Activated B cell treated with CpG ODN at 0.5 μM for 24 hours (primary cell): ENCODE measurements at regions not wholly inside any gene's neighbourhood (a gene's known extent, or its start where the extent isn't known, plus 50 kb on each side); places are given as distances from the start of the nearest gene placed in this dataset.
"Not testable (repeated sequence)": the region's sequence is repeated elsewhere in the genome, so short reads cannot be mapped to it uniquely, and the experiment has no call there.

Experiments used
- ATAC-seq: fragments of 200-7000 bp; cut with Tn5 transposase; one replicate; pipeline ENCODE4 v1.10.0; 2021; ENCODE audit warnings: low read depth, mild to moderate bottlenecking, moderate library complexity
- CTCF ChIA-PET: fragments of 350-600 bp; sonication (Branson Sonifier 250); formaldehyde crosslinking; loops from one replicate; lab custom pipeline; 2021; ENCODE audit warnings: antibody characterized with exemption; lab: Charles Lee
- POLR2A ChIA-PET: fragments of 350-600 bp; sonication (Branson Sonifier 250); formaldehyde crosslinking; loops from one replicate; lab custom pipeline; 2021; ENCODE audit warnings: antibody characterized with exemption; lab: Charles Lee
- DNase-seq: peaks from one replicate; pipeline ENCODE4 v3.0.0; 2022
- H3K27ac Mint-ChIP-seq: one replicate; pipeline ENCODE4 v1.8.0; 2020; ENCODE audit warnings: mixed read lengths
- H3K27me3 Mint-ChIP-seq: one replicate; pipeline ENCODE4 v1.8.0; 2021; ENCODE audit warnings: mixed read lengths
- H3K36me3 Mint-ChIP-seq: one replicate; pipeline ENCODE4 v1.8.0; 2021; ENCODE audit warnings: low read depth, mixed read lengths
- H3K4me1 Mint-ChIP-seq: one replicate; pipeline ENCODE4 v1.8.0; 2021; ENCODE audit warnings: mixed read lengths
- H3K4me3 Mint-ChIP-seq: one replicate; pipeline ENCODE4 v1.8.0; 2020; ENCODE audit warnings: mild to moderate bottlenecking, mixed read lengths
- H3K9me3 Mint-ChIP-seq: one replicate; pipeline ENCODE4 v1.8.0; 2020; ENCODE audit warnings: mixed read lengths
- intact Hi-C: fragments of 100-400 bp; cut with micrococcal nuclease; formaldehyde crosslinking; loops from one replicate; pipeline ENCODE4 v1.15.1; 2024
- TF ChIP-seq, protein P1 (sequence below): fragments of 200-600 bp; IDR thresholded peaks from one replicate; pipeline ENCODE4 v1.8.0; 2022; ENCODE audit warnings: antibody characterized with exemption, mild to moderate bottlenecking

DNA sequence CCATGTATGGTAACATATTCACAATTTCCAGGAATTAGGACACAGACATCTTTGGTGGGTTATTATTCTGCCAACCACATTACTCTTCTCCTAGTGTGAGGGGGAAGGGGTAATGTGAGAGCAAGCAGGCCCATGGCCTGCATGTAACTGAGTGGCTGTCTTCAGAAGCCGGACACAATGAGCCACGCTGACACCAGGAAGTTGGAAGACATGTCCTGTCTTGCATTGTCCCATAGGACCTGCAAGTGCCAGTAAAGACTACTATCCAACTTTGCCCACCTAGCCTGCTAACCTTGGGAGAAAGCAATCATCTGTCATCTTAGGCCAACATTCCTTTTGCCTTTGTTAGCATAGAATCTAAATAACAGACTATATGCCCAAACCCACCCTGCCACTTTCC, 86.2 kb upstream of the SH3BP4 start:
- Mint-ChIP-seq H3K4me1 (no peaks in the 10 kb centered on the region), H3K36me3 (no peaks in the 10 kb centered on the region), H3K27ac (no peak overlapping the region), H3K27me3 (peaks cover 5% of the 10 kb centered on the region), H3K4me3 (no peak overlapping the region), H3K9me3 (peaks cover 9% of the 10 kb centered on the region)
- intact Hi-C loops = no loop called here
- CTCF ChIA-PET = no interaction called here
- TF ChIP-seq, protein P1, sequence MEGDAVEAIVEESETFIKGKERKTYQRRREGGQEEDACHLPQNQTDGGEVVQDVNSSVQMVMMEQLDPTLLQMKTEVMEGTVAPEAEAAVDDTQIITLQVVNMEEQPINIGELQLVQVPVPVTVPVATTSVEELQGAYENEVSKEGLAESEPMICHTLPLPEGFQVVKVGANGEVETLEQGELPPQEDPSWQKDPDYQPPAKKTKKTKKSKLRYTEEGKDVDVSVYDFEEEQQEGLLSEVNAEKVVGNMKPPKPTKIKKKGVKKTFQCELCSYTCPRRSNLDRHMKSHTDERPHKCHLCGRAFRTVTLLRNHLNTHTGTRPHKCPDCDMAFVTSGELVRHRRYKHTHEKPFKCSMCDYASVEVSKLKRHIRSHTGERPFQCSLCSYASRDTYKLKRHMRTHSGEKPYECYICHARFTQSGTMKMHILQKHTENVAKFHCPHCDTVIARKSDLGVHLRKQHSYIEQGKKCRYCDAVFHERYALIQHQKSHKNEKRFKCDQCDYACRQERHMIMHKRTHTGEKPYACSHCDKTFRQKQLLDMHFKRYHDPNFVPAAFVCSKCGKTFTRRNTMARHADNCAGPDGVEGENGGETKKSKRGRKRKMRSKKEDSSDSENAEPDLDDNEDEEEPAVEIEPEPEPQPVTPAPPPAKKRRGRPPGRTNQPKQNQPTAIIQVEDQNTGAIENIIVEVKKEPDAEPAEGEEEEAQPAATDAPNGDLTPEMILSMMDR = no peak
- no peak for DNase-seq
- POLR2A ChIA-PET = no interaction called here
- no peak for ATAC-seq

DNA sequence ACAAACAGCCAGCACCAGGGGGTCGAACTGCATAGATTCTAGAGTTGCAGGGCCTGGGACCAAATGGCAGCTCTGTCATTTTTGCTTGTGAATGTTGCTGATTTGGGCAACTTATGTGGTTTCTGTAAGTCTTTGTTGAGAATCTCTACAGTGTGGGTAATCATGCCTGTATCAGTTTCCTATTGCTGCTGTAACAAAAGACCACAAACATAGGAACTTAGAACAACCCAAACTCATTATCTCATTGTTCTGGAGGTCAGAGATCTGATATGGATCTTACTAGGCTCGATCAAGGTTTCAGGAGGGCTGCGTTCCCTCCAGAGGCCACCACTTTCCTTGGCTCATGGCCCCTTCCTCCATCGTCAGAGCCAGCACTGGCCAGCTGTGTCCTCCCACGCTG, 86.8 kb upstream of the SH3BP4 start:
- H3K27me3 Mint-ChIP-seq = peaks cover 2% of the 10 kb centered on the region
- peaks cover 9% of the 10 kb centered on the region for H3K9me3 Mint-ChIP-seq
- DNase-seq (no peak), ATAC-seq (no peak)
- H3K4me3 Mint-ChIP-seq = no peak overlapping the region
- ChIA-PET CTCF (no interaction called here), POLR2A (no interaction called here)
- no peaks in the 10 kb centered on the region for H3K4me1 Mint-ChIP-seq
- no peak overlapping the region for H3K27ac Mint-ChIP-seq
- intact Hi-C loops = no loop called here
- no peaks in the 10 kb centered on the region for H3K36me3 Mint-ChIP-seq
- TF ChIP-seq, protein P1 = no peak

DNA sequence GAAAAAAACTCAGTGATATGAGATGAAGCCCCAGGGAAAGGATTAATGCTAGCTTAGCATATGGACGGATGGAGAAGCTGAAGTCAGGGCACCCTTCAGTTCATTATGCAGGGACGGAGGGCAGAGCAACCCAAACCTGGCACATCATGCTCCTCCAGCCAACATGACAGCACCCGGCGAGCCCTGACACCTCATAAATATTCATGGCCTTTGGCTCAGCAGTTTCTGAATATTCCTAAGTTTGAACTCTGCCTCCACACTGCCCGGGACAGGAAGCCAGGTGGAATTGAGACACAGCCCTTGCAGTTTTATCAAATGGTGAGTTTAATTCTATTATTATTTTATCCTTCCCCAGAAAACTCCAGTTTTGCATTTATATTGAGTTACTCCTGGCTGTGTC, 87.3 kb upstream of the SH3BP4 start:
- Mint-ChIP-seq H3K36me3 (no peaks in the 10 kb centered on the region), H3K9me3 (peaks cover 9% of the 10 kb centered on the region), H3K4me1 (no peaks in the 10 kb centered on the region), H3K27me3 (peaks cover 2% of the 10 kb centered on the region), H3K4me3 (no peak overlapping the region), H3K27ac (no peak overlapping the region)
- DNase-seq = no peak
- ATAC-seq = no peak
- TF ChIP-seq, protein P1 = no peak
- CTCF ChIA-PET = no interaction called here
- POLR2A ChIA-PET = no interaction called here
- intact Hi-C loops = no loop called here

DNA sequence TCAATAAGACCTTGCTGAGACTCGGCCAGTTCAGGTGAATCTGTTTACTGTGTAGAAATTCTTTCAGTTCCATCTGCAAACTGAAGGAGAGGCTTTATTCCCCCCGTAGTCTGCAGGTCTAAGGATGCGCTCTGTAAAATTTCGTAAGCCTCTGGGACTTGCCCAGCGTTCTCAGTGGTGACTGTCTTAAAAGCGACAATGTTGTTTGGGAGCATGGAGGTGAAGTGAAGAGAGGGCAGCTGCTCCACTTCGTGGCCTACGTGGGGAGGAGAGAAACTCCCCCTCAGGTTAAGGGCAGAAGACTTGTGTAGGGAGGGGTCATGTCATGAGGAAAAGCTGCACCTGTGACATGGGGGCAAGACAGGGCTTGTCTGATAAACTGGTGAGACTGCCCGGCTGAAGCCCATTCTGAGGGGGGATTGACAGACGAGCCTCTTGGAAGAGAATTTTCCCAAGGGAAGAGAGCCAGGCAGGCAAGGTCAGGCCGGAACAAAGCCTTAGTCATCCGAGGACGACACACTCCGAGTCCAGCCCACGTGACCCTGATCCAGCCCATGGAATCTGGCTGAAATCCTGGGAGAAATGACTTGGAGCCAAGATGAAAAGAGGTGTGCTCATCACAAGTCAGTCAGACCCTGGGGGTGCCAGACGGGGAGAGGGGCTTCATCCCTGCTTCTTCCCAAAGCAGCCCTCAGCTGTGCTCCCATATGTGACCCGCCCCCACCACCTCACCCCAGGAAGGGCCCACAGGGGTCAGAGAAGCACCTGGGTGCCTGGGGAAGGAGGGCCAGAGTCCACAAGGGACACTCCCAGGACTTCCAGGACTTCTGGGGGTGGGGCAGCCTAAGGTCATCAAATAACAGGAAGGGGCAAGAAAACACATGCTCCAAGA, 88.5 kb upstream of the SH3BP4 start:
- no peak for DNase-seq
- TF ChIP-seq, protein P1 = no peak
- Mint-ChIP-seq H3K27ac (no peak overlapping the region), H3K9me3 (peaks cover 9% of the 10 kb centered on the region), H3K4me3 (no peak overlapping the region), H3K36me3 (no peaks in the 10 kb centered on the region), H3K27me3 (peaks cover 2% of the 10 kb centered on the region), H3K4me1 (no peaks in the 10 kb centered on the region)
- intact Hi-C loops = no loop called here
- POLR2A ChIA-PET = no interaction called here
- no peak for ATAC-seq
- CTCF ChIA-PET = no interaction called here

DNA sequence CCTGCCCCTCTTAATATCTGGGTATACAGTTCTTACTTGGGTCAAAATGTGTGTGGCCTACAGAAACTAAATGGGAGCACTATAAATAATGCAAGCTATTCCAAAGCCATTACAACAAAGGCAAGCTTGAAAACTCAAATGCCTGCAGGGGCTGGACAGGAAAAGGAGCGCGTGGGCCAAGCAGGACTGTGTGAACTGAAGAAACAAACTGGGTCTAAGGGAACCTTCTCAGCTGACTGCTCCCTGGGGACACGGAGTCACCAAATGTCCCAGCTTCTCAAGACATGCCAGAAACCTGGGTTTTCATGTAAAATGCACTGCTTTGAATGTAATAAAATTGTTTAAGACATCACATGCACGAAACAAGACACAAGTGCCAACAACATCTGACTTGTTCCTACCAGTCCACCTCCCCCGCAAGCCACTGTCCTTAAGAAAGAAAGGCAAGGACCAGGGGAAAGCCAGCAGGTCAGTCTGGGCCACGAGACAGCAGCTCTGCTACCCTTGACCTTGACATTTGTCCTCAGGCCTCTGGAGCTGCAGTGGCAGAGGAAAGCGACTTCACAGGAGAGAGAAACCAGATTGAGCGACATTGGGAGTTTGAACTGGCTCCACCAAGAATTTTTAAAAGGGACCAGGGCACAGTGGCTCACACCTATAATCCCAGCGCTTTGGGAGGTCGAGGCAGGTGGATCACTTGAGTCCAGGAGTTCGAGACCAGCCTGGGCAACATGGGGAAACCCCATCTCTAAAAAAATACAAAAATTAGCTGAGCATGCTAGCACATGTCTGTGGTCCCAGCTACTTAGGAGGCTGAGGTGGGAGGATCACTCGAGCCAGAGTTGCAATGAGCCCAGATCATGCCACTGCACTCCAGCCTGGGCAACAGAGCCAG, 89.7 kb upstream of the SH3BP4 start:
- Mint-ChIP-seq H3K27me3 (peaks cover 2% of the 10 kb centered on the region), H3K27ac (no peak overlapping the region), H3K36me3 (no peaks in the 10 kb centered on the region), H3K9me3 (peaks cover 9% of the 10 kb centered on the region), H3K4me3 (no peak overlapping the region), H3K4me1 (no peaks in the 10 kb centered on the region)
- ChIA-PET POLR2A (no interaction called here), CTCF (no interaction called here)
- intact Hi-C loops = no loop called here
- ATAC-seq = no peak
- no peak for DNase-seq
- TF ChIP-seq, protein P1 = no peak

DNA sequence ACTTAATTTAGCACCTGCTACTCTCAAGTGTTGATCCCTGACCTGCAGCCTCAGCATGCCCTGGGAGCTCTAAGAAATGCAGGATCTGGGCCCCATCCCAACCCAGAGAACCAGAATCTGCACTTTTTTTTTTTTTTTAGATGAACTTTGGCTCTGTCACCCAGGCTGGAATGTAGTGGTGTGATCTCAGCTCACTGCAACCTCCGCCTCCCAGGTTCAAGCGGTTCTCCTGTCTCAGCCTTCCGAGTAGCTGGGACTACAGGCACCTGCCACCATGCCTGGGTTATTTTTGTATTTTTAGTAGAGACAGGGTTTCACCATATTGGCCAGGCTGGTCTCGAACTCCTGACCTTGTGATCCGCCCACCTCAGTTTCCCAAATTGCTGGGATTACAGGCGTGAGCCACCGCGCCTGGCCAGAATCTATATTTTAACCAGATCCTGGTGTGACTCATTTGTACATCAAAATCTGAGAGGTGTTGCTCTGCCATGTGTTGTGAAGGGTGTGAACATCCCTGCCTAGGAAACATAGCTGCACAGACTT, 92.4 kb upstream of the SH3BP4 start:
- H3K9me3 Mint-ChIP-seq, ATAC-seq, H3K4me1 Mint-ChIP-seq, intact Hi-C loops, CTCF ChIA-PET, DNase-seq, POLR2A ChIA-PET, H3K4me3 Mint-ChIP-seq, H3K27me3 Mint-ChIP-seq, H3K36me3 Mint-ChIP-seq, H3K27ac Mint-ChIP-seq: not testable (repeated sequence)
